ENCODE measurements at regions not wholly inside any gene's neighbourhood (a gene's known extent, or its start where the extent isn't known, plus 50 kb on each side); places are given as distances from the start of the nearest gene placed in this dataset.
"Not testable (repeated sequence)": the region's sequence is repeated elsewhere in the genome, so short reads cannot be mapped to it uniquely, and the experiment has no call there.

- no peaks in the 10 kb centered on the region for H3K4me1 ChIP-seq (ENCODE audit: control insufficient read depth, insufficient read depth, low read length)
- H3K4me3 ChIP-seq (ENCODE audit: low read length), result no peak overlapping the region
- H3K27me3 ChIP-seq (ENCODE audit: control insufficient read depth, insufficient read depth, low read length), result peaks cover 31% of the 10 kb centered on the region
- H3K4me2 ChIP-seq (ENCODE audit: low read length), result no peak overlapping the region
- no peaks in the 10 kb centered on the region for H3K36me3 ChIP-seq (ENCODE audit: insufficient read depth, low read length)
- H3K9me3 ChIP-seq (replicated peaks; ENCODE audit: low read length), result no peaks in the 10 kb centered on the region
- H3K9ac ChIP-seq (ENCODE audit: low read depth, low read length), result no peak overlapping the region
Measured at GRCh38 chr3:127083778-127084397, 101.0 kb downstream of the PLXNA1 start.

GRCh38 chr3:127084401-127084990 is 101.6 kb downstream of the PLXNA1 start:
- Histone ChIP-seq H3K9ac (ENCODE audit: low read depth, low read length) (no peak overlapping the region), H3K27me3 (ENCODE audit: control insufficient read depth, insufficient read depth, low read length) (peaks cover 25% of the 10 kb centered on the region), H3K4me1 (ENCODE audit: control insufficient read depth, insufficient read depth, low read length) (no peaks in the 10 kb centered on the region), H3K36me3 (ENCODE audit: insufficient read depth, low read length) (no peaks in the 10 kb centered on the region), H3K4me2 (ENCODE audit: low read length) (no peak overlapping the region), H3K4me3 (ENCODE audit: low read length) (no peak overlapping the region), H3K9me3 (replicated peaks; ENCODE audit: low read length) (no peaks in the 10 kb centered on the region)

- Histone ChIP-seq H3K4me1 (ENCODE audit: control insufficient read depth, insufficient read depth, low read length) (no peaks in the 10 kb centered on the region), H3K9ac (ENCODE audit: low read depth, low read length) (no peak overlapping the region), H3K27me3 (ENCODE audit: control insufficient read depth, insufficient read depth, low read length) (peaks cover 20% of the 10 kb centered on the region), H3K9me3 (replicated peaks; ENCODE audit: low read length) (no peaks in the 10 kb centered on the region), H3K4me3 (ENCODE audit: low read length) (no peak overlapping the region), H3K4me2 (ENCODE audit: low read length) (no peak overlapping the region), H3K36me3 (ENCODE audit: insufficient read depth, low read length) (no peaks in the 10 kb centered on the region)
Measured at GRCh38 chr3:127085576-127085975, 102.7 kb downstream of the PLXNA1 start.

- not testable (repeated sequence) for H3K9ac ChIP-seq (ENCODE audit: low read depth, low read length); H3K36me3 ChIP-seq (ENCODE audit: insufficient read depth, low read length); H3K4me3 ChIP-seq (ENCODE audit: low read length); H3K9me3 ChIP-seq (replicated peaks; ENCODE audit: low read length); H3K4me1 ChIP-seq (ENCODE audit: control insufficient read depth, insufficient read depth, low read length); H3K4me2 ChIP-seq (ENCODE audit: low read length)
- H3K27me3 ChIP-seq (ENCODE audit: control insufficient read depth, insufficient read depth, low read length), result peaks cover 18% of the 10 kb centered on the region
Measured at GRCh38 chr3:127086591-127086990, 103.7 kb downstream of the PLXNA1 start.

- Histone ChIP-seq H3K4me3 (ENCODE audit: low read length) (no peak overlapping the region), H3K27me3 (ENCODE audit: control insufficient read depth, insufficient read depth, low read length) (peaks cover 18% of the 10 kb centered on the region), H3K36me3 (ENCODE audit: insufficient read depth, low read length) (no peaks in the 10 kb centered on the region), H3K9me3 (replicated peaks; ENCODE audit: low read length) (no peaks in the 10 kb centered on the region), H3K9ac (ENCODE audit: low read depth, low read length) (no peak overlapping the region), H3K4me1 (ENCODE audit: control insufficient read depth, insufficient read depth, low read length) (no peaks in the 10 kb centered on the region), H3K4me2 (ENCODE audit: low read length) (no peak overlapping the region)
Measured at GRCh38 chr3:127087441-127087840, 104.5 kb downstream of the PLXNA1 start.

GRCh38 chr3:127088511-127089351 is 104.2 kb upstream of the PRR23E start:
- no peaks in the 10 kb centered on the region for H3K36me3 ChIP-seq (ENCODE audit: insufficient read depth, low read length)
- H3K4me3 ChIP-seq (ENCODE audit: low read length), result no peak overlapping the region
- peaks cover 22% of the 10 kb centered on the region for H3K27me3 ChIP-seq (ENCODE audit: control insufficient read depth, insufficient read depth, low read length)
- no peak overlapping the region for H3K9ac ChIP-seq (ENCODE audit: low read depth, low read length)
- no peaks in the 10 kb centered on the region for H3K4me1 ChIP-seq (ENCODE audit: control insufficient read depth, insufficient read depth, low read length)
- no peak overlapping the region for H3K4me2 ChIP-seq (ENCODE audit: low read length)
- no peaks in the 10 kb centered on the region for H3K9me3 ChIP-seq (replicated peaks; ENCODE audit: low read length)

- Histone ChIP-seq H3K9me3 (replicated peaks; ENCODE audit: low read length) (no peaks in the 10 kb centered on the region), H3K4me3 (ENCODE audit: low read length) (no peak overlapping the region), H3K9ac (ENCODE audit: low read depth, low read length) (no peak overlapping the region), H3K36me3 (ENCODE audit: insufficient read depth, low read length) (no peaks in the 10 kb centered on the region), H3K4me2 (ENCODE audit: low read length) (no peak overlapping the region), H3K4me1 (ENCODE audit: control insufficient read depth, insufficient read depth, low read length) (no peaks in the 10 kb centered on the region), H3K27me3 (ENCODE audit: control insufficient read depth, insufficient read depth, low read length) (peaks cover 20% of the 10 kb centered on the region)
Measured at GRCh38 chr3:127089486-127090145, 103.3 kb upstream of the PRR23E start.

- no peak overlapping the region for H3K4me2 ChIP-seq (ENCODE audit: low read length)
- H3K27me3 ChIP-seq (ENCODE audit: control insufficient read depth, insufficient read depth, low read length), result peaks cover 20% of the 10 kb centered on the region
Measured at GRCh38 chr3:127090218-127091160, 102.4 kb upstream of the PRR23E start.

GRCh38 chr3:127091376-127091775 is 101.6 kb upstream of the PRR23E start:
- no peak overlapping the region for H3K4me3 ChIP-seq (ENCODE audit: low read length)
- H3K4me2 ChIP-seq (ENCODE audit: low read length), result no peak overlapping the region
- H3K9ac ChIP-seq (ENCODE audit: low read depth, low read length), result no peak overlapping the region
- peaks cover 24% of the 10 kb centered on the region for H3K27me3 ChIP-seq (ENCODE audit: control insufficient read depth, insufficient read depth, low read length)
- no peaks in the 10 kb centered on the region for H3K9me3 ChIP-seq (replicated peaks; ENCODE audit: low read length)
- no peaks in the 10 kb centered on the region for H3K36me3 ChIP-seq (ENCODE audit: insufficient read depth, low read length)
- H3K4me1 ChIP-seq (ENCODE audit: control insufficient read depth, insufficient read depth, low read length), result no peaks in the 10 kb centered on the region

More at GRCh38 chr3:127090218-127091160, 102.4 kb upstream of the PRR23E start:
- H3K4me1 ChIP-seq (ENCODE audit: control insufficient read depth, insufficient read depth, low read length), result no peaks in the 10 kb centered on the region
- no peaks in the 10 kb centered on the region for H3K9me3 ChIP-seq (replicated peaks; ENCODE audit: low read length)
- H3K36me3 ChIP-seq (ENCODE audit: insufficient read depth, low read length), result no peaks in the 10 kb centered on the region
- no peak overlapping the region for H3K9ac ChIP-seq (ENCODE audit: low read depth, low read length)
- no peak overlapping the region for H3K4me3 ChIP-seq (ENCODE audit: low read length)

GRCh38 chr3:127092368-127092767 is 100.6 kb upstream of the PRR23E start:
- H3K27me3 ChIP-seq (ENCODE audit: control insufficient read depth, insufficient read depth, low read length), result peaks cover 31% of the 10 kb centered on the region
- H3K9ac ChIP-seq (ENCODE audit: low read depth, low read length), result no peak overlapping the region
- no peak overlapping the region for H3K4me3 ChIP-seq (ENCODE audit: low read length)
- no peaks in the 10 kb centered on the region for H3K36me3 ChIP-seq (ENCODE audit: insufficient read depth, low read length)
- H3K4me2 ChIP-seq (ENCODE audit: low read length), result no peak overlapping the region
- H3K9me3 ChIP-seq (replicated peaks; ENCODE audit: low read length), result no peaks in the 10 kb centered on the region
- no peaks in the 10 kb centered on the region for H3K4me1 ChIP-seq (ENCODE audit: control insufficient read depth, insufficient read depth, low read length)

Data from skeletal muscle satellite cell (primary cell).